ENCODE measurements at regions not wholly inside any gene's neighbourhood (a gene's known extent, or its start where the extent isn't known, plus 50 kb on each side); places are given as distances from the start of the nearest gene placed in this dataset.

DNA sequence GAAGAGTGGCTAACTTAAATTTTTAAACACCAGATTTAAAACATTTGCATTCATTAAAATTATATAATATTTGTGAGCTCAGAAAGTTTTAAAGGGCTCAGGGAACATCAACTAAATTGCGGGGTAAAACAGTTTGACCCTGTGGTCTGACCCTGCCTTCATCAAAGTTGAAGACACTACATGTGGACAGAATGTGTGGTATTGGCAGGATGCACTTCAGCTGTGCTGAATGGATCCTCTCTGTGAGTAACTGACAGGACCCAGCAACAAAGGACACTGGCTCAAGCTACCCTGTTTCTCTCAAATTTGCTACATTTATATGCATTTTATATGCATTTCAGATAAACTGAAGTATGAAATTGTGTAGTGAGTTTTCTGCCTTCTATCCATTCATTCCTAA lies 288.5 kb downstream of the ZNF608 start:
- TF ChIP-seq FOXA1 (IDR thresholded peaks at IDR 0.05) (no peak), RXRA (IDR thresholded peaks at IDR 0.05) (no peak), RAD21 (IDR thresholded peaks at IDR 0.05) (no peak)
